Pons (tissue), 1 donor: ENCODE measurements at regions not wholly inside any gene's neighbourhood (a gene's known extent, or its start where the extent isn't known, plus 50 kb on each side); places are given as distances from the start of the nearest gene placed in this dataset.

Source experiments
- DNase-seq: peaks from one replicate; pipeline ENCODE4 v3.0.0-alpha.2; 2016; ENCODE audit warnings: low spot score

- no peak for DNase-seq
These were observed 475.0 kb upstream of the B3GALT2 start for GRCh38 chr1:193661385-193661784.

- no peak for DNase-seq
These were observed 474.0 kb upstream of the B3GALT2 start for GRCh38 chr1:193660428-193660827.

GRCh38 chr1:193658691-193659090, 472.3 kb upstream of the B3GALT2 start:
- DNase-seq = peak; percentile 68

GRCh38 chr1:193658081-193658480, 471.7 kb upstream of the B3GALT2 start:
- no peak for DNase-seq

- DNase-seq = no peak
These were observed 471.1 kb upstream of the B3GALT2 start for GRCh38 chr1:193657552-193657951.

- no peak for DNase-seq
These were observed 470.4 kb upstream of the B3GALT2 start for GRCh38 chr1:193656841-193657240.

- no peak for DNase-seq
These were observed 468.7 kb upstream of the B3GALT2 start for GRCh38 chr1:193654951-193655735.

GRCh38 chr1:193649587-193649986, 463.2 kb upstream of the B3GALT2 start:
- no peak for DNase-seq

- no peak for DNase-seq
These were observed 448.5 kb upstream of the B3GALT2 start for GRCh38 chr1:193634876-193635275.

- DNase-seq = no peak
These were observed 448.1 kb upstream of the B3GALT2 start for GRCh38 chr1:193634470-193634869.

- DNase-seq = no peak
These were observed 447.6 kb upstream of the B3GALT2 start for GRCh38 chr1:193633991-193634390.

GRCh38 chr1:193633093-193633492, 446.7 kb upstream of the B3GALT2 start:
- DNase-seq = no peak

GRCh38 chr1:193631306-193631705, 444.9 kb upstream of the B3GALT2 start:
- no peak for DNase-seq

GRCh38 chr1:193629875-193630274, 443.5 kb upstream of the B3GALT2 start:
- peak; percentile 29 for DNase-seq

- DNase-seq = no peak
These were observed 440.3 kb upstream of the B3GALT2 start for GRCh38 chr1:193626695-193627094.

GRCh38 chr1:193625255-193625654, 438.8 kb upstream of the B3GALT2 start:
- no peak for DNase-seq

- DNase-seq = no peak
These were observed 433.5 kb upstream of the B3GALT2 start for GRCh38 chr1:193619911-193620310.

- DNase-seq = no peak
These were observed 428.4 kb upstream of the B3GALT2 start for GRCh38 chr1:193614817-193615216.

GRCh38 chr1:193614275-193614674, 427.9 kb upstream of the B3GALT2 start:
- DNase-seq = no peak

GRCh38 chr1:193613041-193613440, 426.6 kb upstream of the B3GALT2 start:
- no peak for DNase-seq

GRCh38 chr1:193609592-193609991, 423.2 kb upstream of the B3GALT2 start:
- DNase-seq = no peak

- DNase-seq = no peak
These were observed 421.4 kb upstream of the B3GALT2 start for GRCh38 chr1:193607787-193608186.

- DNase-seq = no peak
These were observed 419.6 kb upstream of the B3GALT2 start for GRCh38 chr1:193606035-193606434.

GRCh38 chr1:193602705-193603104, 416.3 kb upstream of the B3GALT2 start:
- DNase-seq = no peak
